ENCODE measurements at regions not wholly inside any gene's neighbourhood (a gene's known extent, or its start where the extent isn't known, plus 50 kb on each side); places are given as distances from the start of the nearest gene placed in this dataset.
"Not testable (repeated sequence)": the region's sequence is repeated elsewhere in the genome, so short reads cannot be mapped to it uniquely, and the experiment has no call there.

DNA sequence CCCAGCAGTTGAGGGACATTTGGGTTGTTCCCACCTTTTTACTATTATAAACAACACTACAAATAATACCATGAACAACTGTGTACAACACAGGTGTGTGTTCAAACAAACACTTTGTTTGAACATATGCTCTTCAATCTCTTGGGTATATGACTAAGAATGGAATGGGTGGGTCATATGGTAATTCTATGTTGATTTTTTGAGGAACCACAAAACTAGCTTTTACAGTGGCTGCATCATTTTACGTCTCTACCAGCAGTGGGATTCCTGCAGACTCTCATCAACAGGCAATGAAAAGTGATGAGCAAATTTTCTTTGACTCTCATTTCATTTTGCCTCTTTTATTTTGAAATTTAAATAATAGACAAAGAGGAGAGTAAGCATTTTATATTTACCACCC lies 116.9 kb upstream of the KLF14 start:
- DNase-seq: no peak

DNA sequence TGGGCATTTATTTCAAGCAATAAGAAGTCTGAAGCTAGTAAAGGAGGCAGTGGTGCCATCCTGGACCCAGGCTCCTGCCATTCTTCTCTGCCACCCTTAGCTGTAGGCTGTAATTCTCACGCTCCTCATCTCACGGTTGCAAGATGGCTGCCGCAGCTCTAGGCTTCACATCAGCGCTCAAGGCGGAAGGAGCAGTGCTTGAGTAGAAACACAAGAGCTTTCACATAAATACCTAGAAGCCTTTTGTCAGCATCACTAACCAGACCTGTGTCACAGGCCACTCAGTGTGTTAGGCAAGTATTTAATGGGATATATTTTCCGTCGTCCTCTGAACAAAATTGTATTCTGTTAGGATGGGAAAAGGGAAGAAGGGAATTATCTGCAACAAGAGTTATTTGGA lies 118.9 kb upstream of the KLF14 start:
- no peak for DNase-seq

DNA sequence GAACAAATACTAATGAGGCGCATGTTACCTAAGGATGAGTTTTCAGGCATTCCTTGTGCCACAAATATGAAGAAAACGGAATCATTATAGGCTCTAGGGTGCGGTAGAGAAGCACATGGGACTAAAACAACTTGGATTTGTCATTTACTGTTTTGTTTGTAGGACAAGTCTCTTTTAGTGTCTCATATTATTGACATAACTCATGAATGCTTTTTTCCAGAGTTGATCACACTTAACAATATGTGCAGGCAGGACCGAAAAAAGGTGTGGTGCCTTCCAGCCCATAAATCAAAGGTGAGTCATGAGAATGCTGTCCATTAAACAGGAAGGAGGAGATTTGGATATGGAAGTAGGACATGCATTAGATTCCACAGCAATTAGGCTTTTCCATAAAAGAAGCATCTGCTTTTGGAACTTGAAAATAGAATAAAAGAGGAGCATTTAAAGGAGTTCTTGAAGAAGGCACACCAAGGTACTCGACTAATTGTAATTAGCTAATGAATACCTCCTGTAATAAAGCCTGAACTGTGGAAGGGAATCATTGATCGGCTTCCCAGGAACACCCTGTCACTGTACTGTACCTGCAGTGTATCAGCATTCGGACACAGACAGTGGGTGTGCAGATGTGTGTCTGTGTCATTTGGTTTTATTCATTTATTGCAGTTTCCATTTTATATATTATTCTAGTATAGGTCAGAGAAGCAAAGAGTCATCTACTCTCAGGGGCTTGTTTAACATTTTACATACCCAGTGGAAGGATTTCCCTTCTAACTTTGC lies 119.7 kb upstream of the KLF14 start:
- no peak for DNase-seq

DNA sequence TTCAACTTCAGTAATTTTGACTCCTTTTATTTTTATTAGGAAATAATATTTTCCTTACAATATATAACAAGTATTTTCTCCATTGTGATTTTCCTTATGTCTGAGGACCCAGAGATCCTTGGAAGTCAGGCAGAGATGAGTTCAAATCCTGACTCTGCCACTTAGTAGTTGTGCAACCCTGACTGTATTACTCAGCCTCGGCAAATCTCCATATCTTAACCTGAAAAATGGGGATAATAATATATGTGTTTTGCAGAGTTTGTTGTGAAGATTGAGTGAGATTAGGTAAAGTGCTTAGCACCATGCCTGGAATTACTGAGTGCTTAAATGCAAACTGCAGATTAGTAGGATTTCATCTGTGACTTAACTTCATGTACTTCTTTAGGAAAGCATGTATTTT lies 120.5 kb upstream of the KLF14 start:
- DNase-seq: no peak

DNA sequence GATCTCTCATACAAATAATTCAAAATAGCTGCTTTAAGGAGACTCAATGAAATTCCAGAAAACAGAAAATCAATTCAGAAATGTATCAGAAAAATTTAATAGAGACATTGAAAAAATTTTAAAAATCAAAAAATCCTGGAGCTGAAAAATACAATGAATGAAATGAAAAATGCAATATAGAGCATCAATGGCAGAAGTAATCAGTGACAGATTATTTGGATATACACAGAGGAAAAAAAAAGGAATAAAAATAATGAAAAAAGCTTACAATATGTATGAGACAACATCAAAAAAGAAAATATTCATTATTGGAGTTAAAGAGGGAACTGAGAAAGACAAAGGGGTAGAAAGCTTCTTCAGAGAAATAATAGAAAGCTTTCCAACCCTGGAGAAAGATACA lies 122.9 kb upstream of the KLF14 start:
- DNase-seq: no peak

DNA sequence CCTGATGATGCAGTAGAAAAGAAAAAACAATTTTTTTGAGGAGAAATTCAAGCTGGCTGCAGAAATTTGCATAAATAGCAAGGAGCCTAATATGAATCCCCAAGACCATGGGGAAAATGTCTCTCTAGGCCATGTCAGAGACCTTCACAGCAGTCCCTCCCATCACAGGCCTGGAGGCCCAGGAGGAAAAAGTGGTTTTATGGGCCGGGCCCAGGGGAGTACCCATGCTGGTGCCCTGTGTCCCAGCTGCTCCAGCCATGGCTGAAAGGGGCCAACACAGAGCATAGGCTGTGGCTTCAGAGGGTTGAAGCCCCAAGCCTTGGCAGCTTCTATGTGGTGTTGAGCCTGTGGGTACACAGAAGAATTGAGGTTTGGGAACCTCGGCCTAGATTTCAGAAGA lies 126.8 kb upstream of the KLF14 start:
- not testable (repeated sequence) for DNase-seq

DNA sequence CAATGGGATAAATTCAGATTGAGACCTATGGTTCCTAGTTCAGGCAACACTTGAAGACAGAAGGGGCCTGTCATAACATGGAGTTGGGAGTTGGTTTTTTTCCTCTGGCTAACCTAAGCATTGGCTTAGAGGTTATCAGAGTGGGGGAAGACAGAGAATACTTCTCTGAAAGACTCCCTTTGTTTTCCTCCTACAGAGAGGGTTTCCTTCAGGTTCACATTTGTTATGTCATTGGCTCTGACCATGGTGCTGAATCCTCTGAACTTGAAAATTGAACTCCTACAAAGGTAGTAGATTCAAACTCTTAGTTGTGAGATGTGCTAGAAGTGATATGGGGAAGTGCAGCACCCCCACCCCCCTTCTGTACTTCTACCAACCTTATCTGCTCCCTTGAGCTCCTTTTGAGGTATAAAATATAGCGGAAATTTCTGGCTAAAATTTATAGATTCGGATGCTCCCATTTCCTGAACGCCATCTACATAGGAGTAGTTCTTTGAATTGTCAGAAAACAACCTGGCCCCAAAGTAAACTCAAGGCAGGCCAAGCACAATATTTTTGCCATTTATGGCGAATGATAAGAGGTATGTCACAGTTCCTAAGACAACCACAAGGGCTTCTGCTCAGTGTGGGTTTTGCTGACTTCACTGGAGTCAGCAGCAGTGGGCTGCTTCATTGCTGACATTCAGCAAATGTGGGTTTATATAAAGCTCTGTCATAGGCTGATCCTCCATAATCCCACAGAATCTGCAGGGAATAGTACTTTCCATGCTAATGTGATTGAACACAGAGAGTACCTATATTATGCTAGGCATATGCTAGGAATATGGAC lies 131.6 kb upstream of the KLF14 start:
- no peak for DNase-seq

DNA sequence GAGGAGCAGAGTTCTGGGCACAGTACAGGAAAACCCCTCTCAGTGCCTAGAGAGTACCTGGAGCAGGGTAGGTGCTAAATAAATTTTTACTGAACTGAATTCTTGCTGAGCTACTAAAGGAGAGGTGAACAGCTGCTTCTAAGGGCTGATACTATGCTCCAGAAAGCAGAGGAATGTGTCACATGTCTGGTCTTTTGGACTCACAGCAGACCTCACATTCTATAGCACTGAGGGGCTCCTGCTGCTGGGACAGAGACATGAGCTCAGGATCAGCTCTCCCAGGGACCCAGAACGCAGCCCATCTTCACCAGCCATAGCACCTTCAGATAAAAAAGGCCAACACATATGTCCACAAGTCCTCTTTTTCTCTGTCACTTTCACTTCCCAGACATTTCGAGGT lies 133.0 kb upstream of the KLF14 start:
- no peak for DNase-seq

DNA sequence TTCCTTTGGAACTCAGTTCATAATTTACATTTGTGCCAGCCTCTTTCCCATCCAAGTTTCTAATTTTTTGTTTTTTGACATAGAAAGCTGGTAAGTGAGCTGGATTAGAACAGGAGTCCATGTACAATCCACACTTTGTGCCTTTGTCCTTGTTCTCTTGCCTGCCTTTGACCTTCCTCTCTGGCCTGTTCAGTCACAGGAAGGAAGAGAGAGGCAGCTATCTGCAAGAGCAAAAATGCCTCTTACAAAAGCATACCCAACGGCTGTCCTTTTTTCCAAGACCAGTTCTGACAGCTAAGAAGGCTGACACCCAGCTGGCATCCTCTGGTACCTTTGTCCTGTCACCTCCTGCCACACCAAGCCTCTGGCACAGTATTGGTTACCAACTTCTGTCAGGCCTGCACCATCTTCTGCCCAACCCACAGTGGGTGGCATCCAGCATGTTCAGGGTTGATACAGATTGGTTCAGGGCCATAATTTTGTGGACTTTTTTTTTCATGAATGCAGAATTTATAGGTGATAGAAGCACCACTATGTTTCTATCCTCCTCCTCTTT lies 133.7 kb upstream of the KLF14 start:
- DNase-seq: no peak

DNA sequence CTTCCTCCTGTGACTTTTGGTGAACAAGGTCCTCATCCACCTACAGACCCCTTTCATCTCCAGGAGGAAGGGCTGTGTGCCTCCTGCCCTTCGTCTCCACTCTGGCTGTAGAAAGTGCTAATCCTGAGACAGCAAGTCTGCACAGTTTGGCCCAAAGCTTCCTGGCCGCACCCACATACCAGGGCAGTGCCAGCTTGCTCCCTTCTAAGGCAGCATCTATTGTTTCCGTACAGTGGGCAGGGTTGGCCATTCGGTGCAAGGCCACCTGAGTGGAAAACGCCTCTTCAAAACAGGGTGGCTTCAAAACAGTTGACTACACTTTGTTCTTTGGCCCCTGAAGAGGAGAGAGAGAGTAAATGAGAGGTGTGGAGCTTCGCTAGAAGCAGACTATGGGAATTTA lies 134.1 kb upstream of the KLF14 start:
- no peak for DNase-seq

DNA sequence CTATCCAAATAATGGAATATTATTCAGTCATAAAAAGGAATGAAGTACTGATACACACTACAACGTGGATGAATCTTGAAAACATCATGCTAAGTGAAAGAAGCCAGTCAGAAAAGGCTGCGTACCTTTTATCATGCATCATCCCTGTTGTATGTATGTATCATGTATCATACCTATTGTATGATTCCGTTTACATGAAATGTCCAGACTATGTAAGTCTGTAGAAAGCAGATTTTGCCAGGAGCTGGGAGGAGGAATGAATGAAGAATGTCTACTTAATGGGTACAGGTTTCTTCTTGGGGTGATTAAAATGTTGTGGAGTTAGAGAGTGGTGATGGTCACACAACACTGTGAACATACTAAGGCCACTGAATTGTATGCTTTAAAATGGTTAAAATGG lies 135.9 kb upstream of the KLF14 start:
- no peak for DNase-seq

DNA sequence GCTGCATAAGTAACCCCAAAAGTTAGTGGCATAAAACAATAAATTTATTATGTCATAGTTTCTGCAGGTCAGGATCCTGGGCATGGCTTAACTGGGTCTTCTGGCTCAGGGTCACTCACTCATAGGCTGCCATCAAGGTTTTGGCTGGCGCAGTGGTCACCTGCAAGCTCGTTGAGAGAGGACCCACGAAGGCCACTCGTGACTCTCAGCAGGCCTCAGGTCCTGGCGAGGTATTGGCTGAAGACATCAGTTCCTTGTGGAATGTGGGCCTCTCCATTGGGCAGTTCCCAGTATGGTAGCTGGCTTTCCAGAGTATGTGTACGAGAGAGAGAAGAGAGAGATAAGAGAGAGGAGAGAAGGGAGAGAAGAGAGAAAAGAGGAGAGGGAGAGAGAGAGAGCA lies 138.3 kb upstream of the KLF14 start:
- DNase-seq: no peak

DNA sequence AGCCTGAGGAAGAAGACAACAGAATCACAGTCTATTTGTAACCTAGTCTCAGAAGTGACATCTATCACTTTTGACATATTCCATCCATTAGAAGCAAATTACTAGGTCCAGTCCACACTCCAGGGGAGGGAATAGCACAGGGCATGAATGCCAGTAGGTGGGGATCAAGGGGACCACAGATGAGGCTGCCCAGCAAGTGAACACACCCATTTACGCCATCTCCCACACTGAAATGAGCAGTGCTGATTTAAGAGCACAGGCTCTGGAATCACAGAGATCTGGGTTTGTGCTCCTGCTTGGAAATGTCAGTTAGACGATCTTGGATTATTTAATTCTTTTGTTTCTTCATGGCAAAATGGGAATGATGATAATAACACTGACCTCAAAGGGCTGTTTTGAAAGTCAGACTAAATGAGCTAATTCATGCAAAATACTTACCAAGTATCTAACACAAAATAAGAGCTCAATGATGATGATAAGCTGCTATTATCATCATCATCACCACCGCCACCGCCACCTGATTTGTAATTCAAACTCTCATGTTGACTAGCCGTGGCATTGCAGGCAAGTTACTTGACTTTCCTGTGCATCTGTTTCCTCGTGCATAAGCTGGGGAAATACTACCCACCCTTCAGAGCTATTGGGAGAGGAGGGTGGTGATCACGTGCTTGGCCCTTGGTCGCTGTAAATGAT lies 138.9 kb upstream of the KLF14 start:
- DNase-seq: no peak

DNA sequence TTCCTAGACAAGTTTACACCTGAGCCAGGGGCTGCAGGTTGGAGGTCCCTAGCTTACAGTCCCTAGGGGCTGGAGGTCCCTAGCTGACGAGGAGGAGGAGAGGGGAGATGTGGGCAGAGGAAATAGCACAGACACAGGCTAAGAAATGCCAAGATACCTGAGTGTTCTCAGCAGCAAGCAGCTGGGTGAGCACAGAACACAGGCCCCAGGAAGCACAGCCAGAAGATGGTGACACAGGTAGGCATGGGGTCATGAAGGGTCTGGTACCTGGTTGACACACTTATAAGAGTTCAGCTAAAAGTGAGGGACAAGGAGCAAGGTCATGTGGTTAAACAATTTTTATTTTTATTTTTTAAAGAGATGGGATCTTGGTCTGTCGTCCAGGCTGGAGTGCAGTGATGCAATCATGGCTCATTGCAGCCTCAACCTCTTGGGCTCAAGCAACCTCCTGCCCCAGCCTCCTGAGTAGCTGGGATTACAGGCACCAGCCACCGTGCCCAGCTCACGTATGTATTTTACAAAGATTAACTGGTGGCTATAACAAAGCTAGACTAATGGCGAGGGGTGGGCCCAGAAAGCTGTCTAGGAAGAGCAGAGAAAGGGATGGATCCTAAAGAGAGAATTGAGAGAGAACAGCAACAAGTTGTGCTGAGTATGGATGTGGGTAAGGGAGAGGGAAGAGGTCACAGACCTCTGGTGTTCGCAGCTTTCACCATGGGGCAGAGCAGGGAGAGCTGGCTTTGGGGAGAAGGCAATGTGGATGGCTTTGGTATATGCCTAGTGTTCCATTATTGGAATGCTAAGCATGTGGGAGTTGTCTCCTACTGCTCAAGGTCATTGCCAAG lies 140.3 kb upstream of the KLF14 start:
- no peak for DNase-seq

DNA sequence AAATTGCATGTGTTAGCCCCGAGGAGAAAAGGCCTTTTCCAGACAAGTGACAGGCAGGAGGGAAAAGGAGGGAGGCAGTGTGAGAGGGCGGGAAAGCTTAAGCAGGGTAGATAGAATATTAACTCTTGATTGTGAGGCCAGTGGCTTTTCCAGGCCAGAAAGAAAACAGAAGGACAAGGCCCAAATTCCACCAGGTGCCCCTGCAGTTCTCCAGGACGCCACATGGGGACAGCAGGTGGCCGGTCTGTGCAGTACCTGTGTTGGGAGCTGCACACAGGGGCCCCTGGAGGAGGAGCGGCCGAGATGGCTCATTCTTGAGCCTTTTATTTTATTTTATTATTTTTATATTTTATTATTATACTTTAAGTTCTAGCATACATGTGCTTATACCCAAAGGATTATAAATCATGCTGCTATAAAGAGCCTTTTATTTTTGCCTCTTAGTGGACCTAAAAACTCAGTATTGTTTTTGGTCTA lies 141.3 kb upstream of the KLF14 start:
- DNase-seq: peak; percentile 39

DNA sequence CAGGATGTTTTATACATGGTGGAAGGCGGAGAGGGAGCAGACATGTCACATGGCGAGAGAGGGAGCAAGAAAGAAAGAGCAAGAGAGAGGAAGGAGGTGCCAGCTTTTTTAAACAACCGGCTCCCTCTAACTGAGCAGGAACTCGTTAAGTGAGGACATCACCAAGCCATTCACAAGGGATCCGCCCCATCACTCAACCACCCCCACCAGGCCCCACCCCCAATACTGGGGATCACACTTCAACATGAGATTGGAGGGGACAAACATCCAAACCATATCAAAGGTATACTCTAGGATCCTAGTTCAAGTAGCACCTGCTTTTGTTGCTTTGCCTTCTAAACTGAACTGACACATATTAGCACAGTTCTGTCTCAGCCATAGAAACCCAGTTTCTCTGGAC lies 141.9 kb upstream of the KLF14 start:
- DNase-seq: no peak

DNA sequence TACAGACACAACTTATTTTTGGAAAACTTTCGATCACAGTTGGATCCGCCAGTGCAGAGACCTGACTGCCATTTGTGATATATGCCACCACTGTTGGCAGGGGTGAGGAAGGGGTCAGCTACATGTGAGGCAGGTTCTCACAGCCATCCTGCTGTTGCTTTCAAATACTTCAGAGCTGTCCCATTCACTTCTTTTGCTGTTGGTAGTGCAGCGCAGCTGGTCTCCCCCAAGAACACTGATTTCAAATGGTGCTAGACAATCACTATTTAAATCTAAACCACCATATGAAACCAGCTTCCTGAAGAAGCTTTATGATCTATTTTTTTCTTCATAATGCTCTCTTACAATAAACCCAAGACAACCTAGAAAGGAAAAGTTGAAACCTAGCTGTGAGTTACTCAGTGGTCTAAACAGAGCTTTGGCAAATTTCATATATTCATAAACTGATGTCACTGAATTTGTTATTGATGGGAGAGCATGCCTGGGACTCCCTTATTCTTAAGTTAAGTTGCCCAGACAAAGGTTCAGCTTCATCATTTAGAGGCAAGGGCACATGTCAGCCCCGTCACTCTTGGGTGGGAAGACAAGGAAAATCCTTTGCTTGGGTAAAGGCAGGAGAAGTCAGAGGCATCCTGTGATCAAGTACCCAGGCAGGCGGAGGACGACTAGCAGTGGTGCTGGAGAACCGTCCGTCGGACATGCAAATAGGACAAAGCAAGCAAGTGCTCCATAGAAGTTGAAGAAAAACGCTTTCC lies 143.4 kb upstream of the KLF14 start:
- DNase-seq: no peak

DNA sequence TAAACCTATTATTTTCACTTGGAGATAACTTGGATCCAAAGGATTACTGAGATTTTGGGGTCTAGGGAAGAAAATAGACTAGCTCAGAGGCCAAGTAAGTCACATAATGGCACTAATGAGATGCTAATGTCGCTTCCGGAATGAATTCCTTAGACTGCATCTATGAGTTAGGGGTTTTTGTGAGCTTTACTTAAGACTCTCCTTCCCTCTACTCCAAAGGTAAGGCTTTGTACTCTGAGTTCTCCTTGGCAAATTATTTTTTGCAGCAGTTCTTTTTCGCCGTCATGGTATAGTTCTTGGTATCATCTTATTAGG lies 143.9 kb upstream of the KLF14 start:
- DNase-seq: no peak

DNA sequence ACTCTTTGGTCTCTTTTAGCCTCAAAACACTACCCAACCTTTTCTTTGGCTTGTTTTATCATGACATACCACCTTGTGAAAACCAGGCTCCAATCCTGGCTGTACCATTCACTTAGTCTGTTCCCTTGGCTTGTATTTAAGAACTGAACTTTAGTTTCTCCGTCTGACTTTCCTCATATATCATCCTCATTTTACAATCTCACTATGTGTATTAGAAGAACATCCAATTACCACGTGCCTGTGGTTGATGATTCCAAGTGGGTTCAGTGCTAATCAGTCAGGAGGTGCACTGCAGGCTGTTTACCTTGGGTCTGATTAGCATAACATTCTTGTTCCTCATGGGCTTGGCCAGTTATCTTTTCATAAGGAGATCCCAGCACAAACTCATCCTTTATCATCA lies 144.8 kb upstream of the KLF14 start:
- no peak for DNase-seq

DNA sequence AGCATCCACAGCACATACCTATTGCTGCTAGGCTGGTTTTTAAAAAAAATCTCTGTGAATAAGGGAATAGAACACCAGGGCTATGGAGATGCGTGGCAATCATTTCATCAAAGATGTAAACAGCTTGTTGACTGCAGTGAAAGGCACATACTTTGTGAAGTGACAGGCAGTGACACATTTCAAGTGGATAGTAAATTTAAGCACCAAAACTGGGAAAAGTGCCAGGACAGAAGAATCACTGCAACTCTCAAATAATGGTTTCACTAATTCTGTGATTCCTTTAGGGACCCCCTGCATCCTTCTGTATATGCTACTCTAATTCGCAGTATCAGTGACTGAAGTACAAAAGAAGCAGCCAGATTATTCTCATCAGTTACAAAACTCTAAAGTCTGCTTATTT lies 145.2 kb upstream of the KLF14 start:
- DNase-seq: no peak

DNA sequence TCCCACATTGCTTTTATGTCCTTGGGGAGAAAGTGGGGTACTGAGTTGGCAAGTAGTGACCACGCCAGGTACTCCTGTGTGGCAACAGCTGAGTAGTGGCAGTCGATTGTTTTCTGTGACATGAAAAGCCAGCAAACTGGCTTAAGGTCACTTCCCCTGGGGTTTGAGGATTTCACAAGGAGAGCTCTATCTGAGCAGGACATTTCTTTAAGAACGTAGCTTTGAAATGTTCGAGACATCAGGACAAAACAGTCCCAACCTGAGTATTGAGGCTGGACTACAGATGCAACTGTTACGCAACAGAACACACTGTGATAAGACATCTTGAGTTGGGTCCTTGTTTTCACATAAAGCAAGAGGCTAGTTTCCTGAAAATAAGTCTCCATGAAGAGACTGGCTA lies 146.7 kb upstream of the KLF14 start:
- DNase-seq: no peak
